Muscle layer of duodenum (tissue), 2 donors: ENCODE measurements at regions not wholly inside any gene's neighbourhood (a gene's known extent, or its start where the extent isn't known, plus 50 kb on each side); places are given as distances from the start of the nearest gene placed in this dataset.

Experiments used
- H3K27ac ChIP-seq: one replicate; pipeline ENCODE4 v1.7.0; 2013; ENCODE audit warnings: mild to moderate bottlenecking, low read length
- H3K27me3 ChIP-seq: one replicate; pipeline ENCODE4 v1.7.0; 2013; ENCODE audit warnings: low read depth, mild to moderate bottlenecking, control low read depth, low read length
- H3K36me3 ChIP-seq, 2 donors: one replicate each; pipeline ENCODE4 v1.7.0; 2013; ENCODE audit warnings: low read length in 2 of 2, control low read depth in 1 of 2, mild to moderate bottlenecking in 1 of 2; ENCODE audit not compliant: insufficient read depth in 2 of 2, control insufficient read depth in 1 of 2
- H3K4me1 ChIP-seq, 2 donors: one replicate each; pipeline ENCODE4 v1.7.0; 2013; ENCODE audit warnings: low read length in 2 of 2, mild to moderate bottlenecking in 2 of 2, control low read depth in 1 of 2, moderate library complexity in 1 of 2; ENCODE audit not compliant: insufficient read depth in 2 of 2, control insufficient read depth in 1 of 2
- H3K4me3 ChIP-seq, 2 donors: one replicate each; pipeline ENCODE4 v1.7.0; 2013; ENCODE audit warnings: low read length in 2 of 2, low read depth in 1 of 2, mild to moderate bottlenecking in 1 of 2
- H3K9me3 ChIP-seq, 2 donors: one replicate each; pipeline ENCODE4 v1.7.0; 2013; ENCODE audit warnings: low read length in 2 of 2, control low read depth in 1 of 2, mild to moderate bottlenecking in 1 of 2; ENCODE audit not compliant: control insufficient read depth in 1 of 2
- donor health status: healthy.

DNA sequence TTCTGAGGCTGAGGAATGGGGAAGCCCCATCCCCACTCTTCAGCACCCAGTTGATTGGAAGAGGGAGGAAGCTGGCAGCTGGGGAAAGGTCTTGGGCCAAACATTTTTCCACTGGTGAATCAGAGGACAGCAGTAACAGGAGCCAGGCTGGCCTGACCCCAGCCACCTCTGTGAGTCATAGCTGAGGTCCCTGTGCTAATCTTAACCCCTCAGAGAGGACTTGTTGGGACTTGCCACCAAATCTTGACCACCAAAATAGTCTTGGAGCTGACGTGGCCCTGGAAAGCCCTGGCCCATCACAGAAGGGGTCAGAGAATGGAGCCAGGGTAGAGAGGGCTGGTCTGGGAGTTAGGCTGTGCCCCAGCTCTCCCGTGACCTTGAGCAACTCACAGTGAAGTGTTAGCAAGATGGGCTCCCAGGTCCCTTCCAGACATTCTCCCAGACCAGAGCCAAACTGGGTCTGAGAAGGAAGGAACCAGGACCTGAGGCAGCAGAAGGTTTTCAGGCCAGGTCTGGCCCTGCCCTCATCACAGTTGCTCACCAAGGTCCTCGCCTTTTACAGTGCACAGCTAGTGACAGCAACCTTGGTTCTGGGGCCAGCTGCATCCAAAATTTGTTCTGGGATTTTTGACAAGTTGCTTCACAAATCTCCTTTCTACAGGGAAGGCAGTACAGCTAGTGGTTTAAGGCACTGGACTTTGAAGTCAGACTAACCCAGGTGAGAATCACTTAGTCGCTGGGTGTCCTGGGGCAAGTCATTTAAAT is 266.6 kb downstream of the CYP26B1 start:
- Histone ChIP-seq H3K27me3 (no peaks in the 10 kb centered on the region), H3K9me3 (peaks cover 0 to 2% of the 10 kb centered on the region in 2 donors), H3K36me3 (no peaks in the 10 kb centered on the region), H3K4me1 (peaks cover 0 to 6% of the 10 kb centered on the region in 2 donors), H3K27ac (no peak overlapping the region), H3K4me3 (no peak overlapping the region)

DNA sequence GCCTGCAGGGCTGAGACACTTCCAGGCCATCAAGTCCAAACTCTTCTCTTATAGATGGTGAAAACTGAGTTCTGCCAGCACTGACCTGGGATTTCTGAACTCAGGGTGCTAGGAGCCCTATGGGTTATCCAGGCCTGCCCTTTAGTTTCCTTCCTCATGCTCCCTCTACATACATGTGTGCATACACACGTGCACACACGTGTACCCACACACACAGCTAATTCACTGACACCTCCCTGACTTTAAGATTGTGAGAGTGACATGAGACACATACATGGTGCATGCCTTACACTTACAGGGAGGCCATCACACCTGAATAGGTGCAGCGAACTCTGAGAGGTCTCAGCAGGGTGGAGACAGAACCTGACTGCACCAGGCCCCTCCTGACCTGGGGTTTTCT is 267.4 kb downstream of the CYP26B1 start:
- Histone ChIP-seq H3K27ac (no peak overlapping the region), H3K9me3 (no peaks in the 10 kb centered on the region), H3K27me3 (no peaks in the 10 kb centered on the region), H3K36me3 (no peaks in the 10 kb centered on the region), H3K4me1 (peaks cover 0 to 6% of the 10 kb centered on the region in 2 donors), H3K4me3 (no peak overlapping the region)

DNA sequence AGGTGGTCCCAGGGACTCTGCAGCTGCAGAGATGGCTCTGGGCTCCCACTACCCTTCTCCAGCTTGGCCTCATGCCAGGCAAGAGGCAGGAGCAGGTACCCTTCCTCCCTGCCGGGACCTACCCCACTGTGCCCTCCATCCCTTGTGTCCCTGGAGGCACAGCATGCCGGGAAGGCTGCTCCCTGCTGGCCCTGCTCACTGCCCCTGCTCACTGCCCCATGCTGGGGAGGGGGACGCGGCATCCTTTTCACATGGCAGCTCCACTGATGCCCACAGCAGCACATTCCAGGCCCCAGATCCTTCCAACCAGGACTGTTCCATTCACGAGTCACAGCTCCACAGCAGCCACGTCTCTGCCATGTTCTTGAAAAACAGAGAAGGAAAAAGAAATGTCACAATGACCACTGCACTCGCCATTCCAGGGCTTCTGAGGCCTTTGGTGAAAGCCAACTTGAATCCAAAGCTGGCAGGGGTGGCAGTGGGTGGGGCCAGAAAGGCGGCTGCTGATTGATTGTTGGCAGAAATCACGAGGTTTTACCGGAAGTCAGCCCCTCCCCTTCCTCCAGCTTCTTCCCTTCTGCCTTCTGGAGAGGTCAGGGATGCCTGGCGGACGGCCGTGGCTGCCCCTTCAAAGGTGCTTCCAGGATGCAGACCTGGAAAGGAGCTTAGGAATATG is 268.0 kb downstream of the CYP26B1 start:
- H3K4me1 ChIP-seq: peaks cover 0 to 6% of the 10 kb centered on the region in 2 donors
- H3K27ac ChIP-seq: no peak overlapping the region
- no peaks in the 10 kb centered on the region for H3K36me3 ChIP-seq
- no peaks in the 10 kb centered on the region for H3K9me3 ChIP-seq
- no peak overlapping the region for H3K4me3 ChIP-seq
- no peaks in the 10 kb centered on the region for H3K27me3 ChIP-seq

- no peak overlapping the region for H3K4me3 ChIP-seq
Measured at GRCh38 chr2:71878626-71879508, 268.8 kb downstream of the CYP26B1 start.

DNA sequence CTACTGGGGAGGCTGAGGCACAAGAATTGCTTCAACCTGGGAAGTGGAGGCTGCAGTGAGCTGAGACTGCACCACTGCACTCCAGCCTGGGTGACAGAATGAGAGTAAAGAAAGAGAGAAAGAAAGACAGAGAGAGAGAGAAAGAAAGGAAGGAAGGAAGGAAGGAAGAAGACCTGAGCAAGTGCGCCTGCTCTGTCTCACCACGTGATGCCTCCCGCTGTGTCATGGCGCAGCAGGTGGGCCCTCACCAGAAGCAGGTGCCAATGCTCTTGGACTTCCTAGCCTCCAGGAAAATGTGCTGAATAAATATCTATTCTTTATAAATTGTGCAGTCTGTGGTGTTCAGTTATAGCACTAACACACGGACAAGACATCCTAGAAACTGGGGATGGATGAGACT is 270.0 kb downstream of the CYP26B1 start:
- Histone ChIP-seq H3K4me1 (no peaks in the 10 kb centered on the region), H3K4me3 (no peak overlapping the region), H3K27me3 (no peaks in the 10 kb centered on the region), H3K27ac (no peak overlapping the region), H3K36me3 (no peaks in the 10 kb centered on the region), H3K9me3 (no peaks in the 10 kb centered on the region)

More at GRCh38 chr2:71878626-71879508, 268.8 kb downstream of the CYP26B1 start:
- Histone ChIP-seq H3K4me1 (peaks cover 0 to 6% of the 10 kb centered on the region in 2 donors), H3K9me3 (no peaks in the 10 kb centered on the region), H3K27ac (no peak overlapping the region), H3K27me3 (no peaks in the 10 kb centered on the region), H3K36me3 (no peaks in the 10 kb centered on the region)

DNA sequence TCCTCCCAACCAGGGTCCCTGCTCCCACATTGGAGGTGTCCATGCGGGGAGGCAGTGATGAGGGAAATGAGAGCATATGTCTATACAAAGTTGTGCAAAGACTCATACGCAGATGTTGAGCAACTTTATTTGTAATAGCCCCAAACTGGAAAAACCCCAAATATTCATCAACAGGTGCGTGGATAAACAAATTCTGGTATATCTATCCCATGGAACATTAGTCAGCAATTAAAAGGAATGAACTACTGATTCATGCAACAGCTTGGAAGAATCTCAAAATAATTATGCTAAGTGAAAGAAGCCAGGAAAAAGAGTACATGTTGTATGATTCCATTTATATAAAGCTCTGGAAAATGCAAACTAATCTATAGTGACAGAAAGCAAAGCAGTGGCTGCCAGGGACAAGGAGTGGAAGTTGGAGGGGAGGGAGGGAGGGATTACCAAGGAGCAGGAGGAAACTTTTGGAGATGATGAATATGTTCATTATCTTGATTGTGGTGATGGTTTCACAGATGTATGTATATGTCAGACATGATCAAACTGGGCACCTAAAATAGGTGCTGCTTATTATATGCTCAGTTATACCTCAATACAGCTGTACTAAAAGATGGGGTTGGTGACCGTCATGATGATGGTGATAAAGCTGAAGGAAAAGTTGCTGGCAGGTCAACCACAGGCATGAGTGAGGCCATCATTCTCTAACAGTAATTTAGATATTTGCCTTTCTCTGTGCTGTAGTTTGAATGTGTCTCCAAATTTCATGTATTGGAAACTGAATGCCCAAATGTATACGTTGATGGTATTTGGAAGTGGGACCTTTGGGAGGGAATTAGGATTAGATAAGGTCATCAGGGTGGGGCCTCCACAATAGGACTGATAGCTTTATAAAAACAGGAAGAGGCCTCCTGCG is 270.9 kb downstream of the CYP26B1 start:
- no peak overlapping the region for H3K27ac ChIP-seq
- H3K9me3 ChIP-seq: no peaks in the 10 kb centered on the region
- H3K4me1 ChIP-seq: no peaks in the 10 kb centered on the region
- no peaks in the 10 kb centered on the region for H3K27me3 ChIP-seq
- H3K36me3 ChIP-seq: no peaks in the 10 kb centered on the region
- no peak overlapping the region for H3K4me3 ChIP-seq

- no peak overlapping the region for H3K27ac ChIP-seq
- no peaks in the 10 kb centered on the region for H3K27me3 ChIP-seq
- no peaks in the 10 kb centered on the region for H3K36me3 ChIP-seq
- H3K9me3 ChIP-seq: no peaks in the 10 kb centered on the region
- H3K4me3 ChIP-seq: no peak overlapping the region
- no peaks in the 10 kb centered on the region for H3K4me1 ChIP-seq
Measured at GRCh38 chr2:71872466-71873051, 275.1 kb downstream of the CYP26B1 start.

DNA sequence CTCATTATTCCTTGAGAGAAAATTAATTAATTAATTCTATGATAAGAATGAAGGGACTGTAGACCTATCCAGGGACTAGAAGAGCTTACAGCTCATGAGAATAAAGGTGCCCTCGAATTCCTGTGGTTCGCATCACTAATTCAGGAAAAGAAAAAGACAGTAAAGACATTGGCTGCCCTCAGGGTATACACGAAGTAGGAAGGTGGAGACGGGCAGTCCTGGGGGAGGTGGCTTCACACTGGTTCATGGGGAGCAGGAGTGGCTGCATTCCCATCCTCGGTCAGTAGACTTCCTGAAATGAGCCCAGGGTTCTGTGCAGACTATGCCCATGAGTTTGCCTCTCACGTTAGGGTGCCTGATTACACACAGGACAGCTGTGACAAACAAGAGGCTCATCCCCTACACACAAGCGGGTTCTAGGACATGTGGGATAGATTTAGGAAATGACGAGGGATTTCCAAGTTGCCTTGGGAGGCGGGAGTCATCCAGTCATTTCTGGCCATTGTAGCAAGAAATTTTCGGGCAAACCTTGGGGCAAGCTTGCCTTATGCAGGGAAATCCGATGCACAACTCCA is 282.2 kb downstream of the CYP26B1 start:
- no peaks in the 10 kb centered on the region for H3K27me3 ChIP-seq
- no peaks in the 10 kb centered on the region for H3K36me3 ChIP-seq
- no peaks in the 10 kb centered on the region for H3K4me1 ChIP-seq
- no peaks in the 10 kb centered on the region for H3K9me3 ChIP-seq
- H3K27ac ChIP-seq: no peak overlapping the region
- no peak overlapping the region for H3K4me3 ChIP-seq

DNA sequence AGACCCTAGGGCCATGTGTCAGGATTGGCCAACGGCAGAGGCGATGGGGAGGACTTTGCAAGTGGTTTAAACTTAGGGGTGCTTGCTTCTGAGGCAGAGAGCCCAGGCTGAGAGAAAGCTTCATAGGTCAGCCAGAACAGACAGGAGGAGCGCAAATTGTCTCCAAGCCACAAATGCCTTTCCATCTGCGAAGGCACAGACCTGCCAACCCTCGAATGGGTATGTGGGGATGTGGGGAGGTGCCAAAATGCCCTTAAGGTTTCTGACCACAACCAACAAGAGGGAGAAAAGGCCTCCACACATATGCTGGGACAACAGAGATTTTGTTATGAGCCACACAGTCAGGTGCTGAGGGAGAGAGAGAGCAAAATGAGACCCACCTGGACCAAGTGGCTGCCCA is 283.6 kb downstream of the CYP26B1 start:
- Histone ChIP-seq H3K27me3 (no peaks in the 10 kb centered on the region), H3K9me3 (no peaks in the 10 kb centered on the region), H3K36me3 (no peaks in the 10 kb centered on the region)

DNA sequence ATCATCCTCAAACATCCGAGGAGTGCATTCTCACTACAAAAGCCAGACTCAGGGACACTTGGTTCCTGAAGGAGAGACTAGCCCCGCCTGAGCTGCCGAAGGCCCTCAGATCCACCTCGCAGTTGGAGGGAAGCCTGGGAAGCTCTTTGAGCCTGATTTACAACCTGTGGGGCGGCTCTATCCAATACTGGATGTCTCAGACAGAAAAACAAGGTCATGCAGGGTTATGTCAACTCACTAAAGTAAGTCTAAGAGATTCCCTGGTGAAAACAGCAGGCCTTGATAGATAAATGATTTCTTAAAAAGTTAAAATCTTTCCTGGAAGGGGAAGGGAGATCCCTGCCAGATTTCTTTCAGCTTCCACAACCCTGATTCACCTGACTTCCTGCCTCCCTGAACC is 284.3 kb downstream of the CYP26B1 start:
- H3K27me3 ChIP-seq: no peaks in the 10 kb centered on the region
- no peaks in the 10 kb centered on the region for H3K36me3 ChIP-seq
- no peak overlapping the region for H3K27ac ChIP-seq
- no peak overlapping the region for H3K4me3 ChIP-seq
- H3K4me1 ChIP-seq: no peaks in the 10 kb centered on the region
- H3K9me3 ChIP-seq: no peaks in the 10 kb centered on the region

More for the DNA sequence above, 283.6 kb downstream of the CYP26B1 start:
- Histone ChIP-seq H3K4me3 (no peak overlapping the region), H3K27ac (no peak overlapping the region), H3K4me1 (no peaks in the 10 kb centered on the region)
